ENCODE measurements at regions not wholly inside any gene's neighbourhood (a gene's known extent, or its start where the extent isn't known, plus 50 kb on each side); places are given as distances from the start of the nearest gene placed in this dataset.

DNA sequence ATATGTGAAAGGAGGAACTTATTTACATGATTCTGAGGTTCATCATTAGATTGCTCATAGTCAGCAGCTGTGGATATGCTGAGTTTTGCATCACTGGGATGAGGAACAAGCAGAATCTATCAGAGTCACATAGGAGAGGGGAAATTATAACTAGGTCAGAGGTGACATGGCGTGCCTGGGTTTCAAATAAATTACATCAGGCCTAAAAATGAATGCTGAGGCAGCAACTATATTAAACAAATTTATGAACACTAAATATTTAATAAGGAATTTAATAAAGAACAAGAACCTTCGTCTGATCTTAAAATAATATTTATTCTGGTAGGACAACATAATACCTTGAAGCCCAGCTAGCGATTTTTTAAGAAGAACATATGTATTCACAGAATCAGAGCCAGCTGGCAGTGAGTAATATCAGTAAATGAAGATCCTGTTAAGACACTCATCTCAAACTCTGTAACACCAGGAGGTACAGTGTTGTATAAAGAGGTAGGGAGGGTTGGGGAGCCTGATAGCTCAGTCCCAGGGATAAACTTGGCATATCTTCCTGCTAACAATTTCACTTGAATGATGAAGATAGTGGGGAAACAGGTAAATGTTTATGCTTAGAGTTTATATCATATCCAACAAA is 60.9 kb upstream of the HS3ST1 start:
- Histone ChIP-seq H3K4me1 (ENCODE audit: control insufficient read depth in 1 of 2, insufficient read depth in 2 of 2, low read depth in 1 of 2, low read length in 1 of 2) (no peaks in the 10 kb centered on the region), H3K9me3 (no peaks in the 10 kb centered on the region), H2AFZ (ENCODE audit: low read depth) (no peak overlapping the region), H3K27ac (ENCODE audit: low read depth in 2 of 2, low read length in 1 of 2) (no peak overlapping the region), H3K4me2 (no peak overlapping the region), H4K20me1 (ENCODE audit: insufficient read depth) (no peaks in the 10 kb centered on the region), H3K79me2 (ENCODE audit: insufficient read depth) (no peaks in the 10 kb centered on the region), H3K36me3 (replicated peaks in 1 of 2; ENCODE audit: control insufficient read depth in 1 of 2, insufficient read depth in 2 of 2, low read length in 1 of 2) (no peaks in the 10 kb centered on the region), H3K9ac (no peak overlapping the region), H3K4me3 (ENCODE audit: low read depth in 2 of 2, low read length in 1 of 2) (no peak overlapping the region), H3F3A (replicated peaks; ENCODE audit: insufficient read depth) (no peaks in the 10 kb centered on the region), H3K27me3 (ENCODE audit: insufficient read depth) (no peaks in the 10 kb centered on the region), H3K9me2 (no peaks in the 10 kb centered on the region)
- WGBS (ENCODE audit: low lambda C conversion rate) = 4% methylated on average over 3 of the region's 3 CpGs
- TF ChIP-seq, protein P1, sequence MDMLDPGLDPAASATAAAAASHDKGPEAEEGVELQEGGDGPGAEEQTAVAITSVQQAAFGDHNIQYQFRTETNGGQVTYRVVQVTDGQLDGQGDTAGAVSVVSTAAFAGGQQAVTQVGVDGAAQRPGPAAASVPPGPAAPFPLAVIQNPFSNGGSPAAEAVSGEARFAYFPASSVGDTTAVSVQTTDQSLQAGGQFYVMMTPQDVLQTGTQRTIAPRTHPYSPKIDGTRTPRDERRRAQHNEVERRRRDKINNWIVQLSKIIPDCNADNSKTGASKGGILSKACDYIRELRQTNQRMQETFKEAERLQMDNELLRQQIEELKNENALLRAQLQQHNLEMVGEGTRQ (IDR thresholded peaks at IDR 0.05; ENCODE audit: borderline replicate concordance, low read depth, low read length) = no peak
- CTCF ChIA-PET = no interaction called here
- DNase-seq = no peak
- POLR2A ChIA-PET = no interaction called here

DNA sequence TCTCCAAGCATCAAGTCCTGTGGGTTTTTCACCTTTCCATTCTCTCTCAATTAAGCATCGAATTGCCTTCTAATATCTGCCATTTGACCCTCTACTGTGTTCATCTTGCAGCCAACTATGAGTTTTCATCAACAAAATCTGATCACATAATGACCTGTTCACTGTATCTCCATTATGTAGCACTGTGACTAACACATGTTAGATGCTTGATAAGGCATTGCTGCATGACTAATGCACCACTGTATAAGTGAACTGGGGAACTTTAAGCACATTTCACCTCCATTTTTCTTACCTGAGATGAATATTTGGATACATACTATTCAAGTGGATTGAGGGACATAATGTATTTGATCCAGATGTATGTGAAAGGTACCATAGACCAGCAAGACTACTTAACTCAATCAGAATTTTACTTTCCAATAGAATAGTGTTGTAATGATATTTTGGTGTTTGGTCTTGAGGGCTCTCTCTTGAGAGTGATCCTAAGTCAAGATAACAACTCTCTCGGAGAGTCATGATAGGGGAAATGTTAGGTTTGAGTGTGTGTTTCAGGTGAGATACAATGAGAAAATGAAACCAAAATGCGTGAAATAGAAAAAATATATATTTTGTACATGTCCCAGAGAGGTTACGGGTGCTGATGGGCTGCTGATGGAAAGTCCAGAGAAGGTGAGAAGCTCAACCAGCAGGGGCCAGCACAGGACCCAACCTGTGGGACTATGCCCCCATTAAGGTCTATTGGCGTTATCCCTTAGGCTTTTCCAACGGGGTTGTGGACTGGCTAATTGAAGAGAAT is 60.2 kb upstream of the HS3ST1 start:
- ChIA-PET POLR2A (no interaction called here), CTCF (no interaction called here)
- no peaks in the 10 kb centered on the region for H4K20me1 ChIP-seq (ENCODE audit: insufficient read depth)
- H3F3A ChIP-seq (replicated peaks; ENCODE audit: insufficient read depth) = no peaks in the 10 kb centered on the region
- no peak overlapping the region for H3K4me3 ChIP-seq (ENCODE audit: low read depth in 2 of 2, low read length in 1 of 2)
- WGBS (ENCODE audit: low lambda C conversion rate) = 8% methylated on average over 6 of the region's 6 CpGs
- H2AFZ ChIP-seq (ENCODE audit: low read depth) = no peak overlapping the region
- H3K36me3 ChIP-seq (replicated peaks in 1 of 2; ENCODE audit: control insufficient read depth in 1 of 2, insufficient read depth in 2 of 2, low read length in 1 of 2) = no peaks in the 10 kb centered on the region
- H3K9ac ChIP-seq = no peak overlapping the region
- DNase-seq = no peak
- no peaks in the 10 kb centered on the region for H3K4me1 ChIP-seq (ENCODE audit: control insufficient read depth in 1 of 2, insufficient read depth in 2 of 2, low read depth in 1 of 2, low read length in 1 of 2)
- TF ChIP-seq SMC3 (IDR thresholded peaks at IDR 0.05; ENCODE audit: low read depth, low read length) = no peak
- TF ChIP-seq TCF12 (IDR thresholded peaks at IDR 0.05) = no peak
- TF ChIP-seq, protein P2, sequence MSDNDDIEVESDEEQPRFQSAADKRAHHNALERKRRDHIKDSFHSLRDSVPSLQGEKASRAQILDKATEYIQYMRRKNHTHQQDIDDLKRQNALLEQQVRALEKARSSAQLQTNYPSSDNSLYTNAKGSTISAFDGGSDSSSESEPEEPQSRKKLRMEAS (IDR thresholded peaks at IDR 0.05; ENCODE audit: low read depth) = no peak
- TF ChIP-seq, protein P3, sequence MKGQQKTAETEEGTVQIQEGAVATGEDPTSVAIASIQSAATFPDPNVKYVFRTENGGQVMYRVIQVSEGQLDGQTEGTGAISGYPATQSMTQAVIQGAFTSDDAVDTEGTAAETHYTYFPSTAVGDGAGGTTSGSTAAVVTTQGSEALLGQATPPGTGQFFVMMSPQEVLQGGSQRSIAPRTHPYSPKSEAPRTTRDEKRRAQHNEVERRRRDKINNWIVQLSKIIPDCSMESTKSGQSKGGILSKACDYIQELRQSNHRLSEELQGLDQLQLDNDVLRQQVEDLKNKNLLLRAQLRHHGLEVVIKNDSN (IDR thresholded peaks at IDR 0.05; ENCODE audit: borderline replicate concordance, low read depth) = no peak
- TF ChIP-seq, protein P4, sequence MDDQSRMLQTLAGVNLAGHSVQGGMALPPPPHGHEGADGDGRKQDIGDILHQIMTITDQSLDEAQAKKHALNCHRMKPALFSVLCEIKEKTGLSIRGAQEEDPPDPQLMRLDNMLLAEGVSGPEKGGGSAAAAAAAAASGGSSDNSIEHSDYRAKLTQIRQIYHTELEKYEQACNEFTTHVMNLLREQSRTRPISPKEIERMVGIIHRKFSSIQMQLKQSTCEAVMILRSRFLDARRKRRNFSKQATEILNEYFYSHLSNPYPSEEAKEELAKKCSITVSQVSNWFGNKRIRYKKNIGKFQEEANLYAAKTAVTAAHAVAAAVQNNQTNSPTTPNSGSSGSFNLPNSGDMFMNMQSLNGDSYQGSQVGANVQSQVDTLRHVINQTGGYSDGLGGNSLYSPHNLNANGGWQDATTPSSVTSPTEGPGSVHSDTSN (IDR thresholded peaks at IDR 0.05) = no peak
- no peak for TF ChIP-seq TEAD4 (IDR thresholded peaks at IDR 0.05; ENCODE audit: borderline replicate concordance, insufficient read depth)
- TF ChIP-seq EP300 (IDR thresholded peaks at IDR 0.05; ENCODE audit: borderline replicate concordance in 1 of 2, low read depth in 1 of 2, low read length in 1 of 2) = no peak
- no peak for TF ChIP-seq GATA2 (CRISPR knock-in tag; IDR thresholded peaks at IDR 0.05)
- TF ChIP-seq YY1 (IDR thresholded peaks at IDR 0.05; ENCODE audit: low read depth) = no peak
- no peak for TF ChIP-seq MEF2A (IDR thresholded peaks at IDR 0.05; ENCODE audit: borderline replicate concordance, low read depth)
- TF ChIP-seq RAD21 (IDR thresholded peaks at IDR 0.05; ENCODE audit: low read length) = no peak
- TF ChIP-seq SIN3A (IDR thresholded peaks at IDR 0.05; ENCODE audit: borderline replicate concordance, low read depth, low read length) = no peak
- TF ChIP-seq ELF1 (IDR thresholded peaks at IDR 0.05) = no peak
- TF ChIP-seq, protein P5, sequence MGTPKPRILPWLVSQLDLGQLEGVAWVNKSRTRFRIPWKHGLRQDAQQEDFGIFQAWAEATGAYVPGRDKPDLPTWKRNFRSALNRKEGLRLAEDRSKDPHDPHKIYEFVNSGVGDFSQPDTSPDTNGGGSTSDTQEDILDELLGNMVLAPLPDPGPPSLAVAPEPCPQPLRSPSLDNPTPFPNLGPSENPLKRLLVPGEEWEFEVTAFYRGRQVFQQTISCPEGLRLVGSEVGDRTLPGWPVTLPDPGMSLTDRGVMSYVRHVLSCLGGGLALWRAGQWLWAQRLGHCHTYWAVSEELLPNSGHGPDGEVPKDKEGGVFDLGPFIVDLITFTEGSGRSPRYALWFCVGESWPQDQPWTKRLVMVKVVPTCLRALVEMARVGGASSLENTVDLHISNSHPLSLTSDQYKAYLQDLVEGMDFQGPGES (IDR thresholded peaks at IDR 0.05; ENCODE audit: low read depth, low read length) = no peak
- TF ChIP-seq JUND (IDR thresholded peaks at IDR 0.05) = no peak
- no peak for TF ChIP-seq RCOR1 (IDR thresholded peaks at IDR 0.05; ENCODE audit: low read length)
- TF ChIP-seq FOXJ3 (CRISPR knock-in tag; IDR thresholded peaks at IDR 0.05) = no peak
- no peak overlapping the region for H3K27ac ChIP-seq (ENCODE audit: low read depth in 2 of 2, low read length in 1 of 2)
- H3K9me3 ChIP-seq = no peaks in the 10 kb centered on the region
- H3K4me2 ChIP-seq = no peak overlapping the region
- H3K9me2 ChIP-seq = no peaks in the 10 kb centered on the region
- no peaks in the 10 kb centered on the region for H3K27me3 ChIP-seq (ENCODE audit: insufficient read depth)
- H3K79me2 ChIP-seq (ENCODE audit: insufficient read depth) = no peaks in the 10 kb centered on the region
